HEK293 (cell line): ENCODE measurements at regions not wholly inside any gene's neighbourhood (a gene's known extent, or its start where the extent isn't known, plus 50 kb on each side); places are given as distances from the start of the nearest gene placed in this dataset.

Source experiments
- CTCF ChIA-PET: fragments of 350-600 bp; formaldehyde crosslinking; extraction: SDS; loops from one replicate; lab custom pipeline; 2021; ENCODE audit warnings: antibody characterized with exemption; lab: Yijun Ruan, JAX
- POLR2A ChIA-PET: fragments of 300-600 bp; formaldehyde crosslinking; extraction: SDS; loops from one replicate; lab custom pipeline; 2020; ENCODE audit warnings: antibody characterized with exemption, inconsistent platforms; lab: Yijun Ruan, JAX
- H3K27ac ChIP-seq: fragments of 200-500 bp; sonication (Bioruptor generic); 2 replicates; pipeline ENCODE4 v1.5.1; 2014; ENCODE audit warnings: low read depth, low read length, control low read depth, inconsistent platforms; ENCODE audit errors: extremely low read depth
- H3K36me3 ChIP-seq, 2 experiments: fragments of 200-500 bp in 1 of 2; sonication (Bioruptor generic) in 1 of 2; 1 replicate in 1 of 2; 2 replicates in 1 of 2; pipeline ENCODE4 v1.5.1; 2014 to 2017; ENCODE audit warnings: inconsistent platforms in 2 of 2, low read length in 2 of 2; ENCODE audit not compliant: control insufficient read depth in 2 of 2, insufficient read depth in 1 of 2
- H3K4me1 ChIP-seq: fragments of 200-500 bp; sonication (Bioruptor generic); 2 replicates; pipeline ENCODE4 v1.5.1; 2014; ENCODE audit warnings: mild to moderate bottlenecking, low read length, inconsistent platforms; ENCODE audit not compliant: control insufficient read depth, insufficient read depth
- H3K4me3 ChIP-seq: 2 replicates; pipeline ENCODE4 v1.5.1; 2011; ENCODE audit warnings: low read depth, mild to moderate bottlenecking, control low read depth, low read length, moderate library complexity
- H3K9me3 ChIP-seq: fragments of 200-500 bp; sonication (Bioruptor generic); 2 replicates; pipeline ENCODE4 v1.5.1; 2014; ENCODE audit warnings: low read depth, low read length, inconsistent platforms; ENCODE audit not compliant: control insufficient read depth, insufficient read depth
- FEZF1 ChIP-seq: fragments of 450-650 bp; formaldehyde crosslinking; IDR thresholded peaks from 2 replicates; pipeline ENCODE4 v1.5.1; 2016; ENCODE audit warnings: missing biosample characterization, missing genetic modification characterization
- HOXA7 ChIP-seq: sonication (generic); formaldehyde crosslinking; IDR thresholded peaks from 2 replicates; pipeline ENCODE4 v1.8.1; 2022; ENCODE audit warnings: missing genetic modification reagents, borderline replicate concordance
- KLF7 ChIP-seq: fragments of 450-650 bp; formaldehyde crosslinking; IDR thresholded peaks from 2 replicates; pipeline ENCODE4 v1.5.1; 2016; ENCODE audit warnings: missing biosample characterization, missing genetic modification characterization, borderline replicate concordance
- SP3 ChIP-seq: fragments of 450-650 bp; formaldehyde crosslinking; IDR thresholded peaks from 2 replicates; pipeline ENCODE4 v1.5.1; 2016; ENCODE audit warnings: missing biosample characterization, missing genetic modification characterization
- TRIM28 ChIP-seq: IDR thresholded peaks from 2 replicates; pipeline ENCODE4 v1.6.1; 2011; ENCODE audit warnings: low read length, control low read depth, borderline replicate concordance
- ZBTB1 ChIP-seq: fragments of 450-650 bp; formaldehyde crosslinking; IDR thresholded peaks from 2 replicates; pipeline ENCODE4 v1.5.1; 2016; ENCODE audit warnings: missing biosample characterization, missing genetic modification characterization
- ZBTB20 ChIP-seq: fragments of 450-650 bp; formaldehyde crosslinking; IDR thresholded peaks from 2 replicates; pipeline ENCODE4 v1.5.1; 2016; ENCODE audit warnings: missing biosample characterization, missing genetic modification characterization
- ZEB2 ChIP-seq: fragments of 450-650 bp; formaldehyde crosslinking; IDR thresholded peaks from 2 replicates; pipeline ENCODE4 v1.5.1; 2016; ENCODE audit warnings: missing biosample characterization, missing genetic modification characterization
- ZIC2 ChIP-seq: fragments of 450-650 bp; formaldehyde crosslinking; IDR thresholded peaks from 2 replicates; pipeline ENCODE4 v1.5.1; 2016; ENCODE audit warnings: missing biosample characterization, missing genetic modification characterization
- ZNF10 ChIP-seq: fragments of 450-650 bp; formaldehyde crosslinking; IDR thresholded peaks from 2 replicates; pipeline ENCODE4 v1.5.1; 2017; ENCODE audit warnings: missing biosample characterization, missing genetic modification characterization
- ZNF121 ChIP-seq: fragments of 450-650 bp; formaldehyde crosslinking; IDR thresholded peaks from 2 replicates; pipeline ENCODE4 v1.5.1; 2016; ENCODE audit warnings: missing biosample characterization, missing genetic modification characterization
- ZNF140 ChIP-seq: fragments of 450-650 bp; formaldehyde crosslinking; IDR thresholded peaks from 2 replicates; pipeline ENCODE4 v1.5.1; 2016; ENCODE audit warnings: missing biosample characterization, missing genetic modification characterization
- ZNF211 ChIP-seq: fragments of 450-650 bp; formaldehyde crosslinking; IDR thresholded peaks from 2 replicates; pipeline ENCODE4 v1.5.1; 2016; ENCODE audit warnings: low read depth, missing biosample characterization, missing genetic modification characterization
- ZNF302 ChIP-seq: fragments of 450-650 bp; formaldehyde crosslinking; IDR thresholded peaks from 2 replicates; pipeline ENCODE4 v1.5.1; 2016; ENCODE audit warnings: missing biosample characterization, missing genetic modification characterization, low read depth
- ZNF335 ChIP-seq: fragments of 450-650 bp; formaldehyde crosslinking; conservative IDR thresholded peaks from 2 replicates; pipeline ENCODE4 v1.5.1; 2016; ENCODE audit warnings: missing biosample characterization, missing genetic modification characterization
- ZNF426 ChIP-seq: fragments of 450-650 bp; formaldehyde crosslinking; IDR thresholded peaks from 2 replicates; pipeline ENCODE4 v1.5.1; 2017; ENCODE audit warnings: missing biosample characterization, missing genetic modification characterization, mild to moderate bottlenecking, inconsistent platforms, moderate library complexity
- ZNF48 ChIP-seq: fragments of 450-650 bp; formaldehyde crosslinking; IDR thresholded peaks from 2 replicates; pipeline ENCODE4 v1.5.1; 2016; ENCODE audit warnings: missing biosample characterization, missing genetic modification characterization
- ZNF501 ChIP-seq: fragments of 450-650 bp; formaldehyde crosslinking; IDR thresholded peaks from 2 replicates; pipeline ENCODE4 v1.5.1; 2016; ENCODE audit warnings: missing biosample characterization, missing genetic modification characterization
- ZNF561 ChIP-seq: fragments of 450-650 bp; IDR thresholded peaks from 2 replicates; pipeline ENCODE4 v1.5.1; 2018; ENCODE audit warnings: missing biosample characterization, missing genetic modification characterization, borderline replicate concordance
- ZNF596 ChIP-seq: fragments of 450-650 bp; IDR thresholded peaks from 2 replicates; pipeline ENCODE4 v1.5.0; 2018; ENCODE audit warnings: missing biosample characterization, mild to moderate bottlenecking, missing genetic modification characterization, moderate library complexity
- ZNF629 ChIP-seq: fragments of 450-650 bp; formaldehyde crosslinking; IDR thresholded peaks from 2 replicates; pipeline ENCODE4 v1.5.1; 2017; ENCODE audit warnings: missing biosample characterization, missing genetic modification characterization
- ZNF664 ChIP-seq: fragments of 450-650 bp; formaldehyde crosslinking; IDR thresholded peaks from 2 replicates; pipeline ENCODE4 v1.5.1; 2016; ENCODE audit warnings: missing biosample characterization, missing genetic modification characterization
- ZNF843 ChIP-seq: fragments of 450-650 bp; formaldehyde crosslinking; IDR thresholded peaks from 2 replicates; pipeline ENCODE4 v1.5.1; 2016; ENCODE audit warnings: missing biosample characterization, missing genetic modification characterization
- ZXDB ChIP-seq: fragments of 450-650 bp; formaldehyde crosslinking; IDR thresholded peaks from 2 replicates; pipeline ENCODE4 v1.5.1; 2016; ENCODE audit warnings: missing biosample characterization, missing genetic modification characterization
- TF ChIP-seq, protein P1 (sequence below): fragments of 450-650 bp; formaldehyde crosslinking; IDR thresholded peaks from 2 replicates; pipeline ENCODE4 v1.5.1; 2016; ENCODE audit warnings: missing biosample characterization, missing genetic modification characterization
- TF ChIP-seq, protein P2 (sequence below): sonication (generic); formaldehyde crosslinking; IDR thresholded peaks from 2 replicates; pipeline ENCODE4 v1.8.1; 2022; ENCODE audit warnings: mild to moderate bottlenecking, moderate library complexity, missing genetic modification reagents
- TF ChIP-seq, protein P3 (sequence below): IDR thresholded peaks from 2 replicates; pipeline ENCODE4 v1.6.1; 2011; ENCODE audit warnings: mild to moderate bottlenecking, low read depth, low read length, borderline replicate concordance

- TF ChIP-seq ZNF561 (no peak), ZNF426 (tag by site-specific recombination) (no peak), ZNF664 (tag by site-specific recombination) (no peak), ZBTB20 (tag by site-specific recombination) (no peak), ZNF48 (tag by site-specific recombination) (no peak), ZBTB1 (tag by site-specific recombination) (no peak), ZIC2 (no peak), ZNF10 (no peak), HOXA7 (CRISPR knock-in tag) (no peak), TRIM28 (no peak), ZNF843 (no peak), SP3 (tag by site-specific recombination) (no peak)
- TF ChIP-seq, all 188 proteins: peak for 0
- CTCF ChIA-PET, result no interaction called here
These were observed 130.6 kb upstream of the STT3B start for GRCh38 chr3:31402117-31402516.

GRCh38 chr3:31403197-31403596, 129.5 kb upstream of the STT3B start:
- H3K4me1 ChIP-seq, result no peaks in the 10 kb centered on the region
- POLR2A ChIA-PET, result no interaction called here

More at GRCh38 chr3:31402117-31402516, 130.6 kb upstream of the STT3B start:
- Histone ChIP-seq H3K4me1 (no peaks in the 10 kb centered on the region), H3K4me3 (no peak overlapping the region), H3K36me3 (no peaks in the 10 kb centered on the region), H3K27ac (no peak overlapping the region), H3K9me3 (no peaks in the 10 kb centered on the region)
- POLR2A ChIA-PET, result no interaction called here

More at GRCh38 chr3:31403197-31403596, 129.5 kb upstream of the STT3B start:
- Histone ChIP-seq H3K27ac (no peak overlapping the region), H3K9me3 (no peaks in the 10 kb centered on the region), H3K36me3 (no peaks in the 10 kb centered on the region), H3K4me3 (no peak overlapping the region)
- CTCF ChIA-PET, result interaction anchor here (1.2 kb wide), 1 partner anchor 13 kb away, joined by 3 read pairs; no protein-coding TSS in a partner anchor
- no peak for TF ChIP-seq ZNF629
- TF ChIP-seq ZNF335 (tag by site-specific recombination), result no peak
- TF ChIP-seq ZNF121 (tag by site-specific recombination), result no peak
- no peak for TF ChIP-seq ZNF140
- no peak for TF ChIP-seq ZXDB (tag by site-specific recombination)
- TF ChIP-seq ZNF596 (tag by site-specific recombination), result no peak
- no peak for TF ChIP-seq ZNF302 (tag by site-specific recombination)
- no peak for TF ChIP-seq FEZF1 (tag by site-specific recombination)
- no peak for TF ChIP-seq ZNF211 (tag by site-specific recombination)
- TF ChIP-seq KLF7, result no peak
- TF ChIP-seq, protein P1, sequence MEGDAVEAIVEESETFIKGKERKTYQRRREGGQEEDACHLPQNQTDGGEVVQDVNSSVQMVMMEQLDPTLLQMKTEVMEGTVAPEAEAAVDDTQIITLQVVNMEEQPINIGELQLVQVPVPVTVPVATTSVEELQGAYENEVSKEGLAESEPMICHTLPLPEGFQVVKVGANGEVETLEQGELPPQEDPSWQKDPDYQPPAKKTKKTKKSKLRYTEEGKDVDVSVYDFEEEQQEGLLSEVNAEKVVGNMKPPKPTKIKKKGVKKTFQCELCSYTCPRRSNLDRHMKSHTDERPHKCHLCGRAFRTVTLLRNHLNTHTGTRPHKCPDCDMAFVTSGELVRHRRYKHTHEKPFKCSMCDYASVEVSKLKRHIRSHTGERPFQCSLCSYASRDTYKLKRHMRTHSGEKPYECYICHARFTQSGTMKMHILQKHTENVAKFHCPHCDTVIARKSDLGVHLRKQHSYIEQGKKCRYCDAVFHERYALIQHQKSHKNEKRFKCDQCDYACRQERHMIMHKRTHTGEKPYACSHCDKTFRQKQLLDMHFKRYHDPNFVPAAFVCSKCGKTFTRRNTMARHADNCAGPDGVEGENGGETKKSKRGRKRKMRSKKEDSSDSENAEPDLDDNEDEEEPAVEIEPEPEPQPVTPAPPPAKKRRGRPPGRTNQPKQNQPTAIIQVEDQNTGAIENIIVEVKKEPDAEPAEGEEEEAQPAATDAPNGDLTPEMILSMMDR, result no peak
- no peak for TF ChIP-seq ZEB2 (tag by site-specific recombination)
- TF ChIP-seq ZNF501 (tag by site-specific recombination), result no peak
- TF ChIP-seq, protein P2, sequence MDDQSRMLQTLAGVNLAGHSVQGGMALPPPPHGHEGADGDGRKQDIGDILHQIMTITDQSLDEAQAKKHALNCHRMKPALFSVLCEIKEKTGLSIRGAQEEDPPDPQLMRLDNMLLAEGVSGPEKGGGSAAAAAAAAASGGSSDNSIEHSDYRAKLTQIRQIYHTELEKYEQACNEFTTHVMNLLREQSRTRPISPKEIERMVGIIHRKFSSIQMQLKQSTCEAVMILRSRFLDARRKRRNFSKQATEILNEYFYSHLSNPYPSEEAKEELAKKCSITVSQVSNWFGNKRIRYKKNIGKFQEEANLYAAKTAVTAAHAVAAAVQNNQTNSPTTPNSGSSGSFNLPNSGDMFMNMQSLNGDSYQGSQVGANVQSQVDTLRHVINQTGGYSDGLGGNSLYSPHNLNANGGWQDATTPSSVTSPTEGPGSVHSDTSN (CRISPR knock-in tag), result no peak
- TF ChIP-seq, protein P3, sequence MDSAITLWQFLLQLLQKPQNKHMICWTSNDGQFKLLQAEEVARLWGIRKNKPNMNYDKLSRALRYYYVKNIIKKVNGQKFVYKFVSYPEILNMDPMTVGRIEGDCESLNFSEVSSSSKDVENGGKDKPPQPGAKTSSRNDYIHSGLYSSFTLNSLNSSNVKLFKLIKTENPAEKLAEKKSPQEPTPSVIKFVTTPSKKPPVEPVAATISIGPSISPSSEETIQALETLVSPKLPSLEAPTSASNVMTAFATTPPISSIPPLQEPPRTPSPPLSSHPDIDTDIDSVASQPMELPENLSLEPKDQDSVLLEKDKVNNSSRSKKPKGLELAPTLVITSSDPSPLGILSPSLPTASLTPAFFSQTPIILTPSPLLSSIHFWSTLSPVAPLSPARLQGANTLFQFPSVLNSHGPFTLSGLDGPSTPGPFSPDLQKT, result no peak
- TF ChIP-seq, all 188 proteins: peak for 0
